H9 (cell line): ENCODE measurements at regions not wholly inside any gene's neighbourhood (a gene's known extent, or its start where the extent isn't known, plus 50 kb on each side); places are given as distances from the start of the nearest gene placed in this dataset.

Source experiments
- DNase-seq: peaks from one replicate; pipeline ENCODE4 v3.0.0-alpha.2; 2017
- H2AFZ ChIP-seq: one replicate; pipeline ENCODE4 v1.6.1; 2013; ENCODE audit warnings: mild to moderate bottlenecking, low read length, control low read depth, moderate library complexity
- H2AK5ac ChIP-seq: 2 replicates; pipeline ENCODE4 v1.6.1; 2013; ENCODE audit warnings: low read length, control low read depth, mixed read lengths; ENCODE audit not compliant: insufficient read length
- H2BK120ac ChIP-seq: one replicate; pipeline ENCODE4 v1.6.1; 2013; ENCODE audit warnings: low read depth, mild to moderate bottlenecking, low read length, control low read depth, inconsistent platforms; ENCODE audit not compliant: poor library complexity, severe bottlenecking
- H2BK12ac ChIP-seq: 2 replicates; pipeline ENCODE4 v1.6.1; 2013; ENCODE audit warnings: low read length, control low read depth, mixed read lengths, low read depth; ENCODE audit not compliant: insufficient read length
- H2BK15ac ChIP-seq: 2 replicates; pipeline ENCODE4 v1.6.1; 2013; ENCODE audit warnings: low read depth, low read length, control low read depth
- H2BK20ac ChIP-seq: one replicate; pipeline ENCODE4 v1.6.1; 2013; ENCODE audit warnings: low read depth, mild to moderate bottlenecking, low read length, control low read depth, inconsistent platforms; ENCODE audit not compliant: poor library complexity, severe bottlenecking
- H2BK5ac ChIP-seq: 2 replicates; pipeline ENCODE4 v1.6.1; 2013; ENCODE audit warnings: low read length, control low read depth, mixed read lengths; ENCODE audit not compliant: insufficient read length
- H3K14ac ChIP-seq: 2 replicates; pipeline ENCODE4 v1.6.1; 2013; ENCODE audit warnings: low read length, control low read depth; ENCODE audit not compliant: insufficient read depth
- H3K18ac ChIP-seq: 2 replicates; pipeline ENCODE4 v1.6.1; 2013; ENCODE audit warnings: low read depth, mild to moderate bottlenecking, mixed read lengths, low read length, control low read depth; ENCODE audit not compliant: insufficient read length
- H3K23ac ChIP-seq: 2 replicates; pipeline ENCODE4 v1.6.1; 2013; ENCODE audit warnings: low read length, control low read depth, mixed read lengths, low read depth; ENCODE audit not compliant: insufficient read length
- H3K23me2 ChIP-seq: 2 replicates; pipeline ENCODE4 v1.6.1; 2013; ENCODE audit warnings: low read depth, mild to moderate bottlenecking, mixed read lengths, low read length, control low read depth; ENCODE audit not compliant: insufficient read length, poor library complexity, severe bottlenecking
- H3K27ac ChIP-seq: 2 replicates; pipeline ENCODE4 v1.5.1; 2013; ENCODE audit warnings: low read length, control low read depth, mixed read lengths, low read depth; ENCODE audit not compliant: insufficient read length
- H3K27me3 ChIP-seq: 2 replicates; pipeline ENCODE4 v1.6.1; 2013; ENCODE audit warnings: low read length, control low read depth, inconsistent platforms; ENCODE audit not compliant: insufficient read depth
- H3K4ac ChIP-seq: 2 replicates; pipeline ENCODE4 v1.6.1; 2013; ENCODE audit warnings: low read depth, mild to moderate bottlenecking, control low read depth, inconsistent platforms, low read length, moderate library complexity
- H3K4me1 ChIP-seq: 2 replicates; pipeline ENCODE4 v1.6.1; 2013; ENCODE audit warnings: low read length, control low read depth, inconsistent platforms; ENCODE audit not compliant: insufficient read depth
- H3K4me2 ChIP-seq: 2 replicates; pipeline ENCODE4 v1.6.1; 2013; ENCODE audit warnings: low read length, control low read depth, mixed read lengths; ENCODE audit not compliant: insufficient read length, insufficient read depth
- H3K56ac ChIP-seq: 2 replicates; pipeline ENCODE4 v1.6.1; 2013; ENCODE audit warnings: low read depth, mild to moderate bottlenecking, mixed read lengths, low read length, control low read depth; ENCODE audit not compliant: insufficient read length
- H3K79me1 ChIP-seq: 2 replicates; pipeline ENCODE4 v1.6.1; 2013; ENCODE audit warnings: low read depth, mild to moderate bottlenecking, moderate library complexity, low read length, control low read depth, inconsistent platforms; ENCODE audit not compliant: insufficient read depth, poor library complexity, severe bottlenecking
- H3K79me2 ChIP-seq: 2 replicates; pipeline ENCODE4 v1.6.1; 2013; ENCODE audit warnings: low read length, control low read depth, inconsistent platforms; ENCODE audit not compliant: insufficient read depth
- H3K9ac ChIP-seq: 2 replicates; pipeline ENCODE4 v1.6.1; 2013; ENCODE audit warnings: low read length, control low read depth, mixed read lengths; ENCODE audit not compliant: insufficient read length; ENCODE audit errors: extremely low read depth
- H3K9me3 ChIP-seq: one replicate; pipeline ENCODE4 v1.6.1; 2013; ENCODE audit warnings: low read depth, low read length, inconsistent platforms; ENCODE audit not compliant: control insufficient read depth
- H3T11ph ChIP-seq: one replicate; pipeline ENCODE4 v1.6.1; 2013; ENCODE audit warnings: mild to moderate bottlenecking, low read length, control low read depth, inconsistent platforms
- H4K20me1 ChIP-seq: one replicate; pipeline ENCODE4 v1.6.1; 2013; ENCODE audit not compliant: control insufficient read depth, insufficient read length, insufficient read depth
- H4K5ac ChIP-seq: 2 replicates; pipeline ENCODE4 v1.6.1; 2013; ENCODE audit warnings: low read depth, mild to moderate bottlenecking, mixed read lengths, low read length, control low read depth; ENCODE audit not compliant: insufficient read length
- H4K8ac ChIP-seq: replicated peaks from 2 replicates; pipeline ENCODE4 v1.6.1; 2013; ENCODE audit warnings: low read length, control low read depth, mixed read lengths, low read depth; ENCODE audit not compliant: insufficient read length
- H4K91ac ChIP-seq: 2 replicates; pipeline ENCODE4 v1.6.1; 2013; ENCODE audit warnings: low read depth, mild to moderate bottlenecking, moderate library complexity, mixed read lengths, low read length, control low read depth; ENCODE audit not compliant: insufficient read length
- H3K27ac Mint-ChIP-seq, 3 experiments: 2 replicates in 2 of 3; 3 replicates in 1 of 3; pipeline ENCODE4 v1.8.0; 2020 to 2021; ENCODE audit warnings: mixed read lengths in 3 of 3, mild to moderate bottlenecking in 1 of 3, moderate library complexity in 1 of 3
- H3K27me3 Mint-ChIP-seq: 2 replicates; pipeline ENCODE4 v1.8.0; 2021; ENCODE audit warnings: low read depth, mild to moderate bottlenecking, moderate library complexity, mixed read lengths
- H3K36me3 Mint-ChIP-seq, 3 experiments: 2 replicates in 2 of 3; 3 replicates in 1 of 3; pipeline ENCODE4 v1.8.0; 2020 to 2021; ENCODE audit warnings: low read depth in 3 of 3, mixed read lengths in 3 of 3; ENCODE audit not compliant: insufficient read depth in 1 of 3
- H3K4me1 Mint-ChIP-seq, 2 experiments: 2 replicates each; pipeline ENCODE4 v1.8.0; 2020; ENCODE audit warnings: mixed read lengths in 2 of 2
- H3K4me3 Mint-ChIP-seq, 2 experiments: 2 replicates in 1 of 2; 3 replicates in 1 of 2; pipeline ENCODE4 v1.8.0; 2020 to 2021; ENCODE audit warnings: mild to moderate bottlenecking in 2 of 2, mixed read lengths in 2 of 2, moderate library complexity in 1 of 2
- H3K9me3 Mint-ChIP-seq, 2 experiments: 2 replicates in 1 of 2; 3 replicates in 1 of 2; pipeline ENCODE4 v1.8.0; 2020; ENCODE audit warnings: mild to moderate bottlenecking in 2 of 2, mixed read lengths in 2 of 2, moderate library complexity in 1 of 2
- CTCF ChIP-seq: fragments of 200-600 bp; sonication (generic); conservative IDR thresholded peaks from 3 replicates; pipeline ENCODE4 v1.8.0; 2021; ENCODE audit warnings: antibody characterized with exemption, mild to moderate bottlenecking
- WGBS: extraction: QIAGEN DNeasy Blood & Tissue Kit; methylation state at CpG from one replicate; pipeline ENCODE4 v1.1.7; 2013; ENCODE audit warnings: missing lambda C conversion rate, low lambda C conversion rate, mixed read lengths; ENCODE audit not compliant: insufficient read length; ENCODE audit errors: extremely low coverage; 5-methylcytosine and 5-hydroxymethylcytosine counted together

DNA sequence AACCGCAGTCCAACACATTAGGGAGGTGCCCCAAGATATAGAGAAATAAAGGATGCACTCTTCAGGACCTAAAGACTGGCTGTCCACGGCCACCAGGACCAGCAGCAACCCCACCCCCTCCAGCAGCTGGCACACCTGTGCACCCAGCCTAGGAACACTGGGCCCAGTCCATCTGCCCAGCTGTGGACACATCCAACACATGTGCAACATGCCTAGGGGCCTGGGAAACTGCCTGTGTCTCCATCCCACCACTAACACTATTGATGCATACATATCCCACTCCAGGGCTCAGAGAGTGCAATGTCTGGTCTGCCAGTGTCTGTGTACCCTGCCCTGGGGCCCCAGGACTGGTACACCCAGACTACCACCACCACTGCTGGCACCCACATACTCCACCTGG, 1781.3 kb downstream of the MAT2B start:
- H3K4me1 ChIP-seq = no peaks in the 10 kb centered on the region
- Mint-ChIP-seq H3K27ac (peak overlapping the region in 1 of 3 experiments; percentile 93; a peak in 2 of 7 replicates), H3K9me3 (peaks cover 0 to 5% of the 10 kb centered on the region in 2 experiments; a peak in 3 of 5 replicates), H3K4me1 (peaks cover 0 to 8% of the 10 kb centered on the region in 2 experiments; a peak in 2 of 4 replicates), H3K36me3 (no peaks in the 10 kb centered on the region; a peak in 1 of 7 replicates), H3K27me3 (no peaks in the 10 kb centered on the region), H3K4me3 (no peak overlapping the region)
- H3K79me1 ChIP-seq = no peaks in the 10 kb centered on the region
- no peak overlapping the region for H2AK5ac ChIP-seq
- no peak overlapping the region for H2BK20ac ChIP-seq
- WGBS = no CpG with 5 or more reads among the region's 2 CpGs
- no peaks in the 10 kb centered on the region for H3K23me2 ChIP-seq
- H2BK120ac ChIP-seq = no peak overlapping the region
- H3K56ac ChIP-seq = no peak overlapping the region
- no peak for TF ChIP-seq CTCF
- no peak overlapping the region for H3K4ac ChIP-seq
- H2BK15ac ChIP-seq = no peak overlapping the region
- H3K4me2 ChIP-seq = no peak overlapping the region
- H3K18ac ChIP-seq = no peak overlapping the region
- no peak overlapping the region for H4K91ac ChIP-seq
- no peaks in the 10 kb centered on the region for H4K20me1 ChIP-seq
- no peak overlapping the region for H2AFZ ChIP-seq
- no peak overlapping the region for H3K14ac ChIP-seq
- H2BK5ac ChIP-seq = no peak overlapping the region
- H3K9me3 ChIP-seq = no peaks in the 10 kb centered on the region
- no peak overlapping the region for H4K8ac ChIP-seq
- H3K27me3 ChIP-seq = no peaks in the 10 kb centered on the region
- H3T11ph ChIP-seq = no peak overlapping the region
- H3K23ac ChIP-seq = no peak overlapping the region
- no peak overlapping the region for H2BK12ac ChIP-seq
- H3K27ac ChIP-seq = no peak overlapping the region
- no peaks in the 10 kb centered on the region for H3K79me2 ChIP-seq
- no peak for DNase-seq
- no peak overlapping the region for H3K9ac ChIP-seq
- H4K5ac ChIP-seq = no peak overlapping the region
